ENCODE measurements at regions not wholly inside any gene's neighbourhood (a gene's known extent, or its start where the extent isn't known, plus 50 kb on each side); places are given as distances from the start of the nearest gene placed in this dataset.
"Not testable (repeated sequence)": the region's sequence is repeated elsewhere in the genome, so short reads cannot be mapped to it uniquely, and the experiment has no call there.

- H3K36me3 Mint-ChIP-seq (ENCODE audit: unreplicated experiment): no peaks in the 10 kb centered on the region
- H3K4me1 Mint-ChIP-seq (ENCODE audit: unreplicated experiment): no peaks in the 10 kb centered on the region
- no peaks in the 10 kb centered on the region for H3K27me3 Mint-ChIP-seq (ENCODE audit: unreplicated experiment)
- DNase-seq (ENCODE audit: extremely low spot score, unreplicated experiment): no peak
- no peaks in the 10 kb centered on the region for H3K9me3 Mint-ChIP-seq (ENCODE audit: unreplicated experiment)
- no peak for TF ChIP-seq CTCF (IDR thresholded peaks at IDR 0.05)
- no peak overlapping the region for H3K27ac Mint-ChIP-seq (ENCODE audit: unreplicated experiment)
- H3K4me3 Mint-ChIP-seq (ENCODE audit: unreplicated experiment): no peak overlapping the region
Measured at GRCh38 chr15:59896663-59897074, 107.4 kb upstream of the FOXB1 start.

GRCh38 chr15:59894835-59895234 lies 109.3 kb upstream of the FOXB1 start:
- Mint-ChIP-seq H3K36me3 (ENCODE audit: unreplicated experiment) (no peaks in the 10 kb centered on the region), H3K4me3 (ENCODE audit: unreplicated experiment) (no peak overlapping the region), H3K4me1 (ENCODE audit: unreplicated experiment) (no peaks in the 10 kb centered on the region), H3K27ac (ENCODE audit: unreplicated experiment) (no peak overlapping the region), H3K9me3 (ENCODE audit: unreplicated experiment) (peaks cover under 1% of the 10 kb centered on the region), H3K27me3 (ENCODE audit: unreplicated experiment) (no peaks in the 10 kb centered on the region)
- no peak for DNase-seq (ENCODE audit: extremely low spot score, unreplicated experiment)
- no peak for TF ChIP-seq CTCF (IDR thresholded peaks at IDR 0.05)

DNA sequence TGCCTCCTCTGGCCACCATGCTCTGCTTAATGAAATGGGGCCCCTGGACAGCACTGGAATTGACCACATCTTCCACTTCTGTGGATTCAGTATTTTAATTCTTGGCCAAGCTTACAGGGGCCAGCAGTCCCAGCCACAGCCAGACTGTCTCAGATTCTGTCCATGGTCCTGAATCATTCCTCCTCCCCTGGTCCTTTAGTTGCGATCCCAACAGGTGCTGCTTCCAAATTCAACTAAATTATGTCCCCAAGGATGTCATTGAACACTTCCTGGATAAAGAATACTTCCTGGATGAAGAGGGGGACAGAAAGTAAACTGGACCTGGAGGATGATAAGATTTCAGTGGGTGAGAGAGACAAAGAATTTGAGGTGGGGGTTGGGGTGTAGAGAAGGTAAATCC lies 111.1 kb upstream of the FOXB1 start:
- Mint-ChIP-seq H3K9me3 (ENCODE audit: unreplicated experiment) (peaks cover 6% of the 10 kb centered on the region), H3K36me3 (ENCODE audit: unreplicated experiment) (no peaks in the 10 kb centered on the region), H3K4me1 (ENCODE audit: unreplicated experiment) (no peaks in the 10 kb centered on the region), H3K27me3 (ENCODE audit: unreplicated experiment) (no peaks in the 10 kb centered on the region), H3K27ac (ENCODE audit: unreplicated experiment) (no peak overlapping the region), H3K4me3 (ENCODE audit: unreplicated experiment) (no peak overlapping the region)
- no peak for TF ChIP-seq CTCF (IDR thresholded peaks at IDR 0.05)
- DNase-seq (ENCODE audit: extremely low spot score, unreplicated experiment): no peak

- H3K9me3 Mint-ChIP-seq (ENCODE audit: unreplicated experiment); H3K36me3 Mint-ChIP-seq (ENCODE audit: unreplicated experiment); H3K4me3 Mint-ChIP-seq (ENCODE audit: unreplicated experiment); DNase-seq (ENCODE audit: extremely low spot score, unreplicated experiment); H3K27me3 Mint-ChIP-seq (ENCODE audit: unreplicated experiment); H3K27ac Mint-ChIP-seq (ENCODE audit: unreplicated experiment); H3K4me1 Mint-ChIP-seq (ENCODE audit: unreplicated experiment): not testable (repeated sequence)
Measured at GRCh38 chr15:59887870-59888269, 116.2 kb upstream of the FOXB1 start.

GRCh38 chr15:59887211-59887610 lies 116.9 kb upstream of the FOXB1 start:
- TF ChIP-seq CTCF (IDR thresholded peaks at IDR 0.05): no peak
- Mint-ChIP-seq H3K4me3 (ENCODE audit: unreplicated experiment) (no peak overlapping the region), H3K27ac (ENCODE audit: unreplicated experiment) (no peak overlapping the region), H3K4me1 (ENCODE audit: unreplicated experiment) (no peaks in the 10 kb centered on the region), H3K36me3 (ENCODE audit: unreplicated experiment) (no peaks in the 10 kb centered on the region), H3K27me3 (ENCODE audit: unreplicated experiment) (no peaks in the 10 kb centered on the region), H3K9me3 (ENCODE audit: unreplicated experiment) (peaks cover 6% of the 10 kb centered on the region)
- DNase-seq (ENCODE audit: extremely low spot score, unreplicated experiment): no peak

GRCh38 chr15:59886441-59886840 lies 117.7 kb upstream of the FOXB1 start:
- H3K4me3 Mint-ChIP-seq (ENCODE audit: unreplicated experiment): no peak overlapping the region
- TF ChIP-seq CTCF (IDR thresholded peaks at IDR 0.05): no peak
- no peak for DNase-seq (ENCODE audit: extremely low spot score, unreplicated experiment)

More at GRCh38 chr15:59886441-59886840, 117.7 kb upstream of the FOXB1 start:
- Mint-ChIP-seq H3K27ac (ENCODE audit: unreplicated experiment) (no peak overlapping the region), H3K36me3 (ENCODE audit: unreplicated experiment) (no peaks in the 10 kb centered on the region), H3K27me3 (ENCODE audit: unreplicated experiment) (no peaks in the 10 kb centered on the region), H3K4me1 (ENCODE audit: unreplicated experiment) (no peaks in the 10 kb centered on the region), H3K9me3 (ENCODE audit: unreplicated experiment) (peaks cover 6% of the 10 kb centered on the region)
